ENCODE measurements at regions not wholly inside any gene's neighbourhood (a gene's known extent, or its start where the extent isn't known, plus 50 kb on each side); places are given as distances from the start of the nearest gene placed in this dataset.

DNA sequence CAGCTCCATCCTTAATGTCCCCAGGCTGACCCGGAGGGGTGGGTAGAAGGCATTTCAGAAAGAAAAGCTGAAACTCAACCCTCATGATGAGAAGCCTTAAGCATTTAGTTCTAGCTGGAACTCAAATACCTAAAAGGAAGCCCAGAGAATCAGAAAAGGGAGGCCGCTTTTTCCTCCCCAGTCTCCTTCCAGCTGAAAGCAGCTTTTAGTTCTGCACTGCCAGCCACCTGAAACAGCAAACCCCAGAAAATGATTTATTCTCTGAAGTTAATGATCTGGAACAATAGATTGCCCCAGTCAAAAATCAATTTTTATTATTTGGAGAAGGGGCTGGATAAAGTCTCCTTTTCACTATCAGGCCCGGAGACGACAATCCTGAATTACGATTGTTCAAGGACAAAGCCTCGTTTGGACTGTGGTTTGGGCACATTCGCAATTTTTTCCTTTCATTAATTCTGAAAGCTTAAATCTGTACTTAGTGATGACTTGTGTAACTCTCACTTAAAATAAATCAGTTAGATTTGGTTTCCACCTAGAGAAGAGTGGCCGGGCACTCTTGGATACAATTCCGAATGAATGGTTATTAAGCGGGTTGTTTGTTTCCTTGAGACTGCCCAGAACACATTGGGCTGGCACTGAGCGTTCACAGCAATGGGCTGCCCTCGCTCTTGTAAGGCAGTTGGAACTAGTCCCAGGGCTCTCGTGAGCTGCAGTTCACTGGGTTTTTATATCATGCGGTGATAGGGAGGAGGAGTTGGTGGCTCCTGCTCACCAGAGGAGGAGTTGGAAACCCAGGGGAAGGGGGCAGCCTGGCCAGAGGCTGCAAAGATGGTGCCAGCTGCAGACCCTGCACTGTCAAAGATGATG, 262.2 kb downstream of the CCSER2 start:
- no peak overlapping the region for H2AFZ ChIP-seq (replicated peaks; ENCODE audit: low read length, poor library complexity)
- 60% methylated on average over 1 of the region's 14 CpGs; no CpG with 5 or more reads in 1 of the 2 experiments for WGBS, 2 experiments (ENCODE audit: extremely low coverage in 2 of 2, insufficient read length in 1 of 2)
- H2BK15ac ChIP-seq (ENCODE audit: low read depth, low read length): no peak overlapping the region
- ChIA-PET POLR2A (ENCODE audit: unreplicated experiment) (no interaction called here), CTCF (no interaction called here)
- no peak overlapping the region for H2BK120ac ChIP-seq (ENCODE audit: low read depth, low read length)
- H3K4me3 ChIP-seq (ENCODE audit: insufficient read depth, low read depth, low read length): no peak overlapping the region
- no peak overlapping the region for H3K9ac ChIP-seq (ENCODE audit: low read depth, low read length)
- H4K8ac ChIP-seq (ENCODE audit: low read depth in 2 of 2, low read length in 2 of 2): no peak overlapping the region
- H3K9me1 ChIP-seq (ENCODE audit: insufficient read depth, low read length): no peaks in the 10 kb centered on the region
- no peak for DNase-seq
- no peak overlapping the region for H2BK5ac ChIP-seq (ENCODE audit: low read depth, low read length, poor library complexity, severe bottlenecking)
- no peak overlapping the region for H3K4me2 ChIP-seq (ENCODE audit: low read depth, low read length)
- in situ Hi-C loops (cut with MboI; ENCODE audit: low sequenced_read_pairs) (no loop called here), intact Hi-C loops (cut with micrococcal nuclease) (no loop called here), dilution Hi-C loops (cut with HindIII; ENCODE audit: low sequenced_read_pairs, unreplicated experiment) (no loop called here)
- H3K79me1 ChIP-seq (ENCODE audit: low read depth in 1 of 2, low read length in 2 of 2): no peaks in the 10 kb centered on the region
- H2AK9ac ChIP-seq (replicated peaks; ENCODE audit: low read depth, low read length, poor library complexity): no peak overlapping the region
- no peak overlapping the region for H3K27ac ChIP-seq (ENCODE audit: insufficient read depth, low read length)
- H2BK20ac ChIP-seq (ENCODE audit: low read depth, low read length): no peak overlapping the region
- BruUV-seq (replicated peaks): no TSS peak
- H4K5ac ChIP-seq (ENCODE audit: low read depth, low read length): no peak overlapping the region
- H3K4me1 ChIP-seq (ENCODE audit: control insufficient read depth, insufficient read depth, low read length): no peaks in the 10 kb centered on the region
- no peak overlapping the region for H3K4ac ChIP-seq (ENCODE audit: low read depth, low read length)
- TF ChIP-seq RAD21 (IDR thresholded peaks at IDR 0.05; ENCODE audit: low read length) (no peak), BHLHE40 (IDR thresholded peaks at IDR 0.05; ENCODE audit: low read depth, low read length) (no peak), POLR2A (IDR thresholded peaks at IDR 0.05; ENCODE audit: low read depth, low read length) (no peak), CEBPB (IDR thresholded peaks at IDR 0.05; ENCODE audit: low read depth, low read length) (no peak), MXI1 (IDR thresholded peaks at IDR 0.05; ENCODE audit: borderline replicate concordance, low read depth, low read length) (no peak), RCOR1 (IDR thresholded peaks at IDR 0.05; ENCODE audit: insufficient replicate concordance, low read length) (no peak), SMC3 (IDR thresholded peaks at IDR 0.05; ENCODE audit: low read depth, low read length) (no peak), MAZ (IDR thresholded peaks at IDR 0.05; ENCODE audit: borderline replicate concordance, low read depth, low read length) (no peak), CTCF (conservative IDR thresholded peaks at IDR 0.05; ENCODE audit: low read depth, low read length) (no peak), CHD1 (IDR thresholded peaks at IDR 0.05; ENCODE audit: low read depth, low read length) (no peak), FOS (IDR thresholded peaks at IDR 0.05; ENCODE audit: low read depth, low read length) (no peak), NFE2L2 (IDR thresholded peaks at IDR 0.05; ENCODE audit: low read depth, low read length) (no peak), MAFK (IDR thresholded peaks at IDR 0.05; ENCODE audit: low read depth, low read length) (no peak), RFX5 (IDR thresholded peaks at IDR 0.05; ENCODE audit: low read depth, low read length) (no peak)
- TF ChIP-seq, protein P1, sequence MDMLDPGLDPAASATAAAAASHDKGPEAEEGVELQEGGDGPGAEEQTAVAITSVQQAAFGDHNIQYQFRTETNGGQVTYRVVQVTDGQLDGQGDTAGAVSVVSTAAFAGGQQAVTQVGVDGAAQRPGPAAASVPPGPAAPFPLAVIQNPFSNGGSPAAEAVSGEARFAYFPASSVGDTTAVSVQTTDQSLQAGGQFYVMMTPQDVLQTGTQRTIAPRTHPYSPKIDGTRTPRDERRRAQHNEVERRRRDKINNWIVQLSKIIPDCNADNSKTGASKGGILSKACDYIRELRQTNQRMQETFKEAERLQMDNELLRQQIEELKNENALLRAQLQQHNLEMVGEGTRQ (IDR thresholded peaks at IDR 0.05; ENCODE audit: low read depth, low read length): no peak
- TF ChIP-seq, protein P2, sequence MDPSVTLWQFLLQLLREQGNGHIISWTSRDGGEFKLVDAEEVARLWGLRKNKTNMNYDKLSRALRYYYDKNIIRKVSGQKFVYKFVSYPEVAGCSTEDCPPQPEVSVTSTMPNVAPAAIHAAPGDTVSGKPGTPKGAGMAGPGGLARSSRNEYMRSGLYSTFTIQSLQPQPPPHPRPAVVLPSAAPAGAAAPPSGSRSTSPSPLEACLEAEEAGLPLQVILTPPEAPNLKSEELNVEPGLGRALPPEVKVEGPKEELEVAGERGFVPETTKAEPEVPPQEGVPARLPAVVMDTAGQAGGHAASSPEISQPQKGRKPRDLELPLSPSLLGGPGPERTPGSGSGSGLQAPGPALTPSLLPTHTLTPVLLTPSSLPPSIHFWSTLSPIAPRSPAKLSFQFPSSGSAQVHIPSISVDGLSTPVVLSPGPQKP (IDR thresholded peaks at IDR 0.05; ENCODE audit: borderline replicate concordance, low read depth, low read length): no peak
- no peaks in the 10 kb centered on the region for H3K9me3 ChIP-seq (ENCODE audit: control insufficient read depth, insufficient read depth, low read length)
- no peak overlapping the region for H3K56ac ChIP-seq (ENCODE audit: extremely low read depth, insufficient read depth, low read length)
- no peaks in the 10 kb centered on the region for H4K20me1 ChIP-seq (ENCODE audit: insufficient read depth, low read length)
- no peak overlapping the region for H3K18ac ChIP-seq (ENCODE audit: low read depth, low read length)
- H3K23ac ChIP-seq (ENCODE audit: low read depth, low read length): no peak overlapping the region
- H2AK5ac ChIP-seq (ENCODE audit: low read depth, low read length): no peak overlapping the region
- no peak for ATAC-seq (ENCODE audit: low read depth)
- H3K27me3 ChIP-seq (ENCODE audit: control insufficient read depth, insufficient read depth, low read length): no peaks in the 10 kb centered on the region
- no peak overlapping the region for H4K91ac ChIP-seq (ENCODE audit: insufficient read depth, low read depth, low read length)
- H3K14ac ChIP-seq (replicated peaks; ENCODE audit: low read depth, low read length): no peak overlapping the region
- no peaks in the 10 kb centered on the region for H3K36me3 ChIP-seq (ENCODE audit: control insufficient read depth, insufficient read depth, low read length)
